Body of pancreas (tissue), 4 donors: ENCODE measurements at regions not wholly inside any gene's neighbourhood (a gene's known extent, or its start where the extent isn't known, plus 50 kb on each side); places are given as distances from the start of the nearest gene placed in this dataset.

Experiments
- ATAC-seq: fragments of 150-250 bp; one replicate; pipeline ENCODE4 v1.9.1; 2016
- DNase-seq, 4 donors: peaks; one replicate each; pipeline ENCODE4 v3.0.0-alpha.2; 2019
- H3K27ac ChIP-seq, 4 donors: fragments of 200-600 bp; sonication (generic); 1 replicate in 3 of 4; 2 replicates in 1 of 4; pipeline versions ENCODE4 v1.5.1 to v1.6.1; 2016 to 2019; ENCODE audit warnings: mild to moderate bottlenecking in 1 of 4, mixed read lengths in 1 of 4, moderate library complexity in 1 of 4
- H3K27me3 ChIP-seq, 2 donors: fragments of 200-600 bp; sonication (generic); one replicate each; pipeline ENCODE4 v1.6.0; 2016; ENCODE audit warnings: mild to moderate bottlenecking in 1 of 2
- H3K36me3 ChIP-seq, 2 donors: fragments of 200-600 bp; sonication (generic); replicated peaks in 1 of 2; 2 replicates each; pipeline ENCODE4 v1.5.1; 2016; ENCODE audit warnings: low read depth in 2 of 2; ENCODE audit not compliant: insufficient read depth in 1 of 2
- H3K4me1 ChIP-seq: fragments of 200-600 bp; sonication (generic); one replicate; pipeline ENCODE4 v1.6.0; 2016
- H3K4me3 ChIP-seq, 2 donors: fragments of 200-600 bp; sonication (generic); 1 replicate in 1 of 2; 2 replicates in 1 of 2; pipeline ENCODE4 v1.5.1; 2016 to 2019
- H3K9me3 ChIP-seq, 3 donors: fragments of 200-600 bp; sonication (generic); 1 replicate in 2 of 3; 2 replicates in 1 of 3; pipeline ENCODE4 v1.5.1; 2016
- POLR2A ChIP-seq, 3 donors: fragments of 450-650 bp; IDR thresholded peaks; one replicate each; pipeline ENCODE4 v1.6.1; 2016; ENCODE audit warnings: antibody characterized with exemption in 3 of 3, mild to moderate bottlenecking in 2 of 3
- WGBS, 2 donors: methylation state at CpG; one replicate each; pipeline ENCODE4 v1.1.5; 2017; 5-methylcytosine and 5-hydroxymethylcytosine counted together
- intact Hi-C: fragments of 100-400 bp; cut with DNase I; formaldehyde crosslinking; loops from one replicate; pipeline ENCODE4 v1.15.1; 2023
- TF ChIP-seq, protein P1 (sequence below), 7 experiments: fragments of 450-650 bp in 4 of 7; fragments of 200-600 bp in 3 of 7; sonication (generic) in 3 of 7; IDR thresholded peaks; one replicate each; pipeline ENCODE4 v1.5.1; 2016 to 2019; ENCODE audit warnings: antibody characterized with exemption in 7 of 7

DNA sequence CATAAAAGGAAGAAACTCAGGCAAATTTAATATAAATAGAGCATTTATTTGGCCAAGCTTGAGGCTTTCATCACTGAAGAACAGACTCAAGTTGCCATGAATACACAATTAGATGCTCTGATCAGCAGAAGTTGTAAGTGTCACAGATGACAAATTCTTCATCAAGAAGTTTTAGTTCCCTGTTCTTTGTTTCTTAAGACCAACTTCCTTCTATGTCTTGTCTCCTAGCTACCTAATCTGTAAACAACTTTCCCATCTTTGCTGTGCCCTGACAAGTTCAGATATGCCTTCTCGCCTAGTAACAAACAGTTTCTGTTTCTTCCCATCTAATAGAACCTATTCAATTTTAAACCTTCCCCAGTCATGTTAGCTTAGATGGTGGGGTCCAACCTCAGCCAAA is 353.4 kb upstream of the HSFY2 start:
- TF ChIP-seq POLR2A (IDR thresholded peaks at IDR 0.05) = no peak
- TF ChIP-seq, protein P1, sequence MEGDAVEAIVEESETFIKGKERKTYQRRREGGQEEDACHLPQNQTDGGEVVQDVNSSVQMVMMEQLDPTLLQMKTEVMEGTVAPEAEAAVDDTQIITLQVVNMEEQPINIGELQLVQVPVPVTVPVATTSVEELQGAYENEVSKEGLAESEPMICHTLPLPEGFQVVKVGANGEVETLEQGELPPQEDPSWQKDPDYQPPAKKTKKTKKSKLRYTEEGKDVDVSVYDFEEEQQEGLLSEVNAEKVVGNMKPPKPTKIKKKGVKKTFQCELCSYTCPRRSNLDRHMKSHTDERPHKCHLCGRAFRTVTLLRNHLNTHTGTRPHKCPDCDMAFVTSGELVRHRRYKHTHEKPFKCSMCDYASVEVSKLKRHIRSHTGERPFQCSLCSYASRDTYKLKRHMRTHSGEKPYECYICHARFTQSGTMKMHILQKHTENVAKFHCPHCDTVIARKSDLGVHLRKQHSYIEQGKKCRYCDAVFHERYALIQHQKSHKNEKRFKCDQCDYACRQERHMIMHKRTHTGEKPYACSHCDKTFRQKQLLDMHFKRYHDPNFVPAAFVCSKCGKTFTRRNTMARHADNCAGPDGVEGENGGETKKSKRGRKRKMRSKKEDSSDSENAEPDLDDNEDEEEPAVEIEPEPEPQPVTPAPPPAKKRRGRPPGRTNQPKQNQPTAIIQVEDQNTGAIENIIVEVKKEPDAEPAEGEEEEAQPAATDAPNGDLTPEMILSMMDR (IDR thresholded peaks at IDR 0.05) = no peak
- Histone ChIP-seq H3K27ac (no peak overlapping the region), H3K4me1 (no peaks in the 10 kb centered on the region), H3K36me3 (no peaks in the 10 kb centered on the region), H3K27me3 (no peaks in the 10 kb centered on the region), H3K9me3 (no peaks in the 10 kb centered on the region), H3K4me3 (no peak overlapping the region)
- DNase-seq (no peak), ATAC-seq (no peak)
- intact Hi-C loops = no loop called here
- WGBS, 2 donors = 65 to 82% methylated on average over 1 of the region's 1 CpG

DNA sequence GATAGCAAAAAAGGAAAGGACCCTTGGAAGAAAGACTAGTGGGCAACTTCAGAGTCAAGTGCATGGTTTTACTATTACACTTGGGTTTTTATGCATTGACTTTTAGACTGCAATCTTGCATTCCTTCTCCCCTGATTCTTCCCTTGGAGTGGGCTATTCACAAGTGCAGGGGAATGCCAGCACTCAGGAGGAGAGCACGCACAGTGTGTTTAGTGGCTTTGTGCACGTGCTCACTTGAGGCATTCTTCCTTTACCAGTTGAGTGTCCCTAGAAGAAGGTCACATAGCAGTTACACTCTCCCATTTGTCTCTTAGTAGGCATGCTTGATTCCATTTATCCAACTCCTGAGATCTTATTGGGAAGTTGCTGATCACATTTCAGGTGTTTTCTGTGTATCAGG is 351.1 kb upstream of the HSFY2 start:
- 69 to 93% methylated on average over 2 of the region's 2 CpGs for WGBS, 2 donors
- H3K4me1 ChIP-seq = no peaks in the 10 kb centered on the region
- no peaks in the 10 kb centered on the region for H3K9me3 ChIP-seq
- no peak for DNase-seq
- H3K4me3 ChIP-seq = no peak overlapping the region
- intact Hi-C loops = no loop called here
- no peak overlapping the region for H3K27ac ChIP-seq
- no peak for ATAC-seq
- H3K36me3 ChIP-seq = no peaks in the 10 kb centered on the region
- H3K27me3 ChIP-seq = no peaks in the 10 kb centered on the region
- TF ChIP-seq POLR2A (IDR thresholded peaks at IDR 0.05) = no peak
- TF ChIP-seq, protein P1 (IDR thresholded peaks at IDR 0.05) = no peak

DNA sequence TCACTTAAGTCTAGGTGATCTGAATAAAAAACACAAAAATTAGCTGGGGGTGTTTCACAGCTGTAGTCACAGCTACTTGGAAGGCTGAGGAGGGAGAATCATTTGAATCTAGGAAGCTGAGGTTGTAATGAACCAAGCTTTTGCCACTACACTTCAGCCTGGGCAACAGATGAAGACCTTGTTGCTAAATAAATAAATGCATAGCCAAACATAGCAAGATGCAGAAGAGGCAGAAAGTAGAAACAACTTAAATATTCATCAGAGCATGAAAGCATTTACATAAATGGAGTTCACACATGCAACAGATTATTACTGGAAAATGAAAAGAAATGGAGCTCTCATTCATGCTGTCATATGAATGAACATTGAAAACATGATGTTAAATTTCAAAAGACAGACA is 348.9 kb upstream of the HSFY2 start:
- DNase-seq (no peak), ATAC-seq (no peak)
- no peaks in the 10 kb centered on the region for H3K27me3 ChIP-seq
- H3K4me3 ChIP-seq = no peak overlapping the region
- TF ChIP-seq, protein P1 (IDR thresholded peaks at IDR 0.05) = no peak
- TF ChIP-seq POLR2A (IDR thresholded peaks at IDR 0.05) = no peak
- no peak overlapping the region for H3K27ac ChIP-seq
- no peaks in the 10 kb centered on the region for H3K4me1 ChIP-seq
- no peaks in the 10 kb centered on the region for H3K9me3 ChIP-seq
- H3K36me3 ChIP-seq = no peaks in the 10 kb centered on the region
- intact Hi-C loops = no loop called here

DNA sequence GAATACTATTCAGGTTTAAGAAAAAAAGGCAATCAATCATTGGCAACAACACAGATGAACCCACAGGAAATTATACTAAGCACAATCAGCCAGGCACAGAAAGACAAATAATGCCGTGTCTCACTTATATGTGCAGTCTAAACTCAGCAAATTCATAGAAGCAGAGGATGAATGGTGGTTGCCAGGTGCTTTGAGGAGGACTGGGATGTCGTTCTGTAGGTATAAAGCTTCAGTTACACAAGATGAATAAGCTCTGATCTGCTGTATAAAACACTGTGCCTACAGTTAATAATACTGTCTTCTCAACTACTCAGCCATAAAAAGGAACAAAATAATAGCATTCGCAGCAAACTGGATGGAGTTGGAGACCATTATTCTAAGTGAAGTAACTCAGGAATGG is 324.8 kb upstream of the HSFY2 start:
- Histone ChIP-seq H3K27ac (no peak overlapping the region), H3K36me3 (no peaks in the 10 kb centered on the region), H3K9me3 (no peaks in the 10 kb centered on the region), H3K4me1 (no peaks in the 10 kb centered on the region), H3K27me3 (no peaks in the 10 kb centered on the region), H3K4me3 (no peak overlapping the region)
- WGBS, 2 donors = 48 to 64% methylated on average over 3 of the region's 3 CpGs
- intact Hi-C loops = no loop called here
- ATAC-seq (no peak), DNase-seq (no peak)
- TF ChIP-seq, protein P1 (IDR thresholded peaks at IDR 0.05) = no peak
- TF ChIP-seq POLR2A (IDR thresholded peaks at IDR 0.05) = no peak

DNA sequence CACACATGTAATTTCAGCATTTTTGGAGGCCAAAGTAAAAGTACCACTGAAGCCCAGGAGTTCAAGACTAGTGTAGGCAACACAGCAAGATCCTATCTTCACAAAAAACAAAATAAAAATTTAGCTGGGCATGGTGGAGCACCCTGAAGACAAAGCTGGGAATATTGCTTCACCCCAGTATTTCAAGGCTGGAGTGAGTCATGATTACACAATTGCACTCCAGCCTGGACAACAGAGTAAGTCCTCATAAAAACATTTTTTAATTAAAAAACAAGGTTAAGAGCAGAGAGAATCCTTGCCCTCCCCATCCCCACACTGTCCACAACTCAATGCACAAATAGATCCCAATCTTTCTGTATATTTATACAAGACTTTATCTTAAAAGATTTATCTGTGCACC is 321.9 kb upstream of the HSFY2 start:
- Histone ChIP-seq H3K9me3 (no peaks in the 10 kb centered on the region), H3K27me3 (no peaks in the 10 kb centered on the region), H3K4me1 (no peaks in the 10 kb centered on the region), H3K36me3 (no peaks in the 10 kb centered on the region), H3K27ac (no peak overlapping the region), H3K4me3 (no peak overlapping the region)
- intact Hi-C loops = no loop called here
- no peak for ATAC-seq
- no peak for TF ChIP-seq POLR2A (IDR thresholded peaks at IDR 0.05)
- TF ChIP-seq, protein P1 (IDR thresholded peaks at IDR 0.05) = no peak
- no peak for DNase-seq
